Spleen (tissue), 7 donors: ENCODE measurements at regions not wholly inside any gene's neighbourhood (a gene's known extent, or its start where the extent isn't known, plus 50 kb on each side); places are given as distances from the start of the nearest gene placed in this dataset.
"Not testable (repeated sequence)": the region's sequence is repeated elsewhere in the genome, so short reads cannot be mapped to it uniquely, and the experiment has no call there.

Experiments
- CTCF ChIP-seq, 11 experiments: fragments of 200-600 bp in 7 of 11; fragments of 450-650 bp in 4 of 11; sonication (generic) in 4 of 11; IDR thresholded peaks in 8 of 11; conservative IDR thresholded peaks in 3 of 11; 1 replicate in 7 of 11; 2 replicates in 4 of 11; pipeline versions ENCODE4 v1.4.0 to v1.8.0; 2016 to 2021; ENCODE audit warnings: antibody characterized with exemption in 11 of 11, inconsistent platforms in 4 of 11, mild to moderate bottlenecking in 1 of 11
- POLR2A ChIP-seq, 3 donors: fragments of 450-650 bp; IDR thresholded peaks; one replicate each; pipeline ENCODE4 v1.5.1; 2017; ENCODE audit warnings: antibody characterized with exemption in 3 of 3, mild to moderate bottlenecking in 1 of 3
- POLR2AphosphoS5 ChIP-seq, 3 donors: sonication (generic); formaldehyde crosslinking; IDR thresholded peaks; one replicate each; pipeline ENCODE4 v1.5.1; 2017; ENCODE audit warnings: antibody characterized with exemption in 3 of 3
- donor health status: DM: no; HTN: no; CAD: no; lungs with moderate emphysema.
- donor health status: DM: no; HTN: no; CAD: no.
- donor health status: DM: no; HTN: no; CAD: no.

- TF ChIP-seq CTCF (IDR thresholded peaks at IDR 0.05 in 8 of 11, conservative IDR thresholded peaks at IDR 0.05 in 3 of 11); POLR2AphosphoS5 (IDR thresholded peaks at IDR 0.05); POLR2A (IDR thresholded peaks at IDR 0.05): not testable (repeated sequence)
These were observed 235.1 kb downstream of the DLL1 start for GRCh38 chr6:170055797-170056196.
